ENCODE measurements at regions not wholly inside any gene's neighbourhood (a gene's known extent, or its start where the extent isn't known, plus 50 kb on each side); places are given as distances from the start of the nearest gene placed in this dataset.

DNA sequence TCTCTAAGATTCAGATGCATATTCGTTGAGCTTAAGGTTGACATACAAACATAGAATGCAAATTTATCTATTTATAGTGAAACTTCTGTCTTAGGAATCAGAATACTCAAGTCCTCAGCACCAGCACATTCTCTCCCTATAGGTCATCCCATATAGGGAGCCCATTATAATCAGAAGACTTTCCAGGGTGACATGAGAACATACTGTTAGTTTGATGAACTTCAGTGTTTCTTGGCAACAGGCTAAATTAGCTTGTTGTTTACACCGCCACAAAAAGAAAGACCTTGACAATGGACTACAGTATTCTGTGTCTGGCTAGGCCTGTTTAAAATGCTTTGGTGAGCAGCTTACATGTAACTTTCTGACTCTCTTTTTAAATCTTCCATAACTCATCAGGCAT lies 104.2 kb downstream of the TAF11L14 start:
- H3K4me3 Mint-ChIP-seq: no peak overlapping the region
- Histone ChIP-seq H3K9me2 (ENCODE audit: insufficient read depth) (no peaks in the 10 kb centered on the region), H3K4me1 (ENCODE audit: insufficient read depth) (no peaks in the 10 kb centered on the region), H3K27me3 (ENCODE audit: insufficient read depth) (no peaks in the 10 kb centered on the region), H3K27ac (ENCODE audit: low read depth) (no peak overlapping the region), H2AFZ (no peak overlapping the region), H4K20me1 (replicated peaks; ENCODE audit: insufficient read depth) (no peaks in the 10 kb centered on the region), H3F3A (replicated peaks; ENCODE audit: low read depth) (no peaks in the 10 kb centered on the region), H3K4me2 (no peak overlapping the region), H3K4me3 (no peak overlapping the region), H3K36me3 (ENCODE audit: insufficient read depth) (no peaks in the 10 kb centered on the region), H3K79me2 (replicated peaks; ENCODE audit: insufficient read depth) (no peaks in the 10 kb centered on the region)
- H3K36me3 Mint-ChIP-seq (ENCODE audit: low read depth): no peaks in the 10 kb centered on the region
- DNase-seq (ENCODE audit: low spot score): no peak
- TF ChIP-seq, protein P1, sequence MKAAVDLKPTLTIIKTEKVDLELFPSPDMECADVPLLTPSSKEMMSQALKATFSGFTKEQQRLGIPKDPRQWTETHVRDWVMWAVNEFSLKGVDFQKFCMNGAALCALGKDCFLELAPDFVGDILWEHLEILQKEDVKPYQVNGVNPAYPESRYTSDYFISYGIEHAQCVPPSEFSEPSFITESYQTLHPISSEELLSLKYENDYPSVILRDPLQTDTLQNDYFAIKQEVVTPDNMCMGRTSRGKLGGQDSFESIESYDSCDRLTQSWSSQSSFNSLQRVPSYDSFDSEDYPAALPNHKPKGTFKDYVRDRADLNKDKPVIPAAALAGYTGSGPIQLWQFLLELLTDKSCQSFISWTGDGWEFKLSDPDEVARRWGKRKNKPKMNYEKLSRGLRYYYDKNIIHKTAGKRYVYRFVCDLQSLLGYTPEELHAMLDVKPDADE (IDR thresholded peaks at IDR 0.05): no peak
- no peak for TF ChIP-seq ZNF114 (CRISPR knock-in tag; IDR thresholded peaks at IDR 0.05)
- no peak for TF ChIP-seq POLR2AphosphoS5 (IDR thresholded peaks at IDR 0.05; ENCODE audit: low read depth)
- TF ChIP-seq STAT1 (IDR thresholded peaks at IDR 0.05; ENCODE audit: unreplicated experiment): no peak
- no peak for TF ChIP-seq JUNB (IDR thresholded peaks at IDR 0.05; ENCODE audit: unreplicated experiment)
- no peak overlapping the region for H3K27ac Mint-ChIP-seq
- no peaks in the 10 kb centered on the region; the same call in 2 of the 3 replicates for H3K9me3 Mint-ChIP-seq
- no peaks in the 10 kb centered on the region for H3K27me3 Mint-ChIP-seq (ENCODE audit: insufficient read depth, low read depth, poor library complexity)
- H3K4me1 Mint-ChIP-seq: no peaks in the 10 kb centered on the region
- ATAC-seq: no peak

DNA sequence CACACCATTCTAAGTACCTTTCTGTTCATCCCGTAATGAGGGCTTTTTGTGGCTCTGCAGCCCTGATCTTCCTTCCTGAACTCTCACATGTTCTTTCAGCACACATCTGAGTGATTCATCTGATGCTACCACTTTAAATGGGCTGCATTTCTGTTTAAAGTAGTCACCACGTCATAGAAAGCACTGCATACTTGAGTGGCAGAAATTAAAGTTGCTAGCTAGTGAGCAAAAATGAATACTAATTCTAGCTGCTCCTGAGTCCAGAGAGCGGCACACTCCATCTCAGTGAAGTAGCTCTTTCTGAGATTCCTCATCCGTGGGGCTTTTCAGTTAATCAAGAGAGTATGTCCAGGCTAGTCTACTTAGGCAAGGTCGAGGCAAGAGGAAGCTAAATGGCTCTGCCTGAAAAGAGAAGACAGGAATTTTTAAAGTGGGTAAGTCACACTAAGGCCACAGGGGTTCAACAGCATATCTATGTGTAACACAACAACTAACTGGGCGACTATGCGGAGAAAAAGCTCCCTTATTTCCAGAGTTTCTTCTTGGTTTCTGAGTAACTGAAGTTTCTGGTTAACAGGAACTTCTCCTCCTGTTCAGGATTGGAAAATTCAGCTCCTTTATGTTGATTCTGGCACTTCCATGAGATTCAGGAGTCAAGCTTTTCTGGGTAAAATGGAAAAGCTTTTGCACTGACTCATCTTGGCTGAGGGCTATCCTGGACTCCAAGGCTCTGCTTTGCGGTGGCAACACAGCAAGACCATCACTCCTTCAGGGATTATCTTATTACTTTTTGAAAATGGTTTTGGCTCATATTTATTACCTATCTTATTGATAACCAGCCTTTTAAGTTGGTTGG lies 109.5 kb downstream of the TAF11L14 start:
- TF ChIP-seq NANOG (IDR thresholded peaks at IDR 0.05; ENCODE audit: borderline replicate concordance) (no peak), ZNF114 (CRISPR knock-in tag; IDR thresholded peaks at IDR 0.05) (no peak), ZNF331 (CRISPR knock-in tag; IDR thresholded peaks at IDR 0.05; ENCODE audit: low read depth) (no peak)
- H3K4me2 ChIP-seq: no peak overlapping the region
- DNase-seq (ENCODE audit: low spot score) (no peak), ATAC-seq (no peak)
- H3K27ac ChIP-seq (ENCODE audit: low read depth): no peak overlapping the region
- no peaks in the 10 kb centered on the region for H3K27me3 ChIP-seq (ENCODE audit: insufficient read depth)
- H3K4me3 ChIP-seq: no peak overlapping the region
- Mint-ChIP-seq H3K27ac (no peak overlapping the region), H3K36me3 (ENCODE audit: low read depth) (no peaks in the 10 kb centered on the region), H3K27me3 (ENCODE audit: insufficient read depth, low read depth, poor library complexity) (no peaks in the 10 kb centered on the region), H3K4me3 (no peak overlapping the region), H3K9me3 (no peaks in the 10 kb centered on the region), H3K4me1 (no peaks in the 10 kb centered on the region; the same call in 2 of the 3 replicates)
- H2AFZ ChIP-seq: peak overlapping the region; percentile 90; the same call in 1 of the 2 replicates
- H3K9me2 ChIP-seq (ENCODE audit: insufficient read depth): peaks cover 2% of the 10 kb centered on the region; the same call in 1 of the 2 replicates
- H3F3A ChIP-seq (replicated peaks; ENCODE audit: low read depth): no peaks in the 10 kb centered on the region
- H4K20me1 ChIP-seq (replicated peaks; ENCODE audit: insufficient read depth): no peaks in the 10 kb centered on the region
- H3K36me3 ChIP-seq (ENCODE audit: insufficient read depth): no peaks in the 10 kb centered on the region
- no peaks in the 10 kb centered on the region for H3K79me2 ChIP-seq (replicated peaks; ENCODE audit: insufficient read depth)
- H3K4me1 ChIP-seq (ENCODE audit: insufficient read depth): no peaks in the 10 kb centered on the region

DNA sequence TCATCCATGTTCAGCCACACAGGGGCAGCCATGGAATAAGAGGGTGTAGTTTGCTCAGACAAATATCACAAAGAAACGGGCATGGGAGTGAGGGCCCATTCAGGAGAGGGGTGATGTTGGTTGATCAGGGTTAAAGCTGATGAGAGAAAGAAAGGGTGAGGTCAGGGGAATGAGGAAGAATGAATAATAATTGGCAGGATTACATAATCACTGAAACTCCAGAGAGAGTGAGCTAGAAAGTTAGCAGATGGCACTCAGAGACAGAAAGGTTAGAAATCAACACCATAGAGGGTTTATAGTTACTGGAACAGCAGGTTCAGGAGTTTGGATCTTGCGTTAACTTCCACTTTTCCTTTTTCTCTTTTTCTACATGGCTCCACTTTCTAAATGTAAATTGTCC lies 113.9 kb downstream of the TAF11L14 start:
- Histone ChIP-seq H3K27me3 (ENCODE audit: insufficient read depth) (no peaks in the 10 kb centered on the region), H3K27ac (ENCODE audit: low read depth) (no peak overlapping the region), H3K4me1 (ENCODE audit: insufficient read depth) (no peaks in the 10 kb centered on the region), H2AFZ (no peak overlapping the region), H3K4me3 (no peak overlapping the region), H3F3A (replicated peaks; ENCODE audit: low read depth) (no peaks in the 10 kb centered on the region), H3K4me2 (no peak overlapping the region), H3K9me2 (ENCODE audit: insufficient read depth) (peaks cover 2% of the 10 kb centered on the region; the same call in 1 of the 2 replicates), H3K36me3 (ENCODE audit: insufficient read depth) (no peaks in the 10 kb centered on the region), H4K20me1 (replicated peaks; ENCODE audit: insufficient read depth) (no peaks in the 10 kb centered on the region), H3K79me2 (replicated peaks; ENCODE audit: insufficient read depth) (no peaks in the 10 kb centered on the region)
- H3K4me3 Mint-ChIP-seq: no peak overlapping the region
- DNase-seq (ENCODE audit: low spot score): no peak
- peaks cover 1% of the 10 kb centered on the region for H3K27me3 Mint-ChIP-seq (ENCODE audit: insufficient read depth, low read depth, poor library complexity)
- H3K27ac Mint-ChIP-seq: no peak overlapping the region
- no peaks in the 10 kb centered on the region for H3K9me3 Mint-ChIP-seq
- TF ChIP-seq, protein P2, sequence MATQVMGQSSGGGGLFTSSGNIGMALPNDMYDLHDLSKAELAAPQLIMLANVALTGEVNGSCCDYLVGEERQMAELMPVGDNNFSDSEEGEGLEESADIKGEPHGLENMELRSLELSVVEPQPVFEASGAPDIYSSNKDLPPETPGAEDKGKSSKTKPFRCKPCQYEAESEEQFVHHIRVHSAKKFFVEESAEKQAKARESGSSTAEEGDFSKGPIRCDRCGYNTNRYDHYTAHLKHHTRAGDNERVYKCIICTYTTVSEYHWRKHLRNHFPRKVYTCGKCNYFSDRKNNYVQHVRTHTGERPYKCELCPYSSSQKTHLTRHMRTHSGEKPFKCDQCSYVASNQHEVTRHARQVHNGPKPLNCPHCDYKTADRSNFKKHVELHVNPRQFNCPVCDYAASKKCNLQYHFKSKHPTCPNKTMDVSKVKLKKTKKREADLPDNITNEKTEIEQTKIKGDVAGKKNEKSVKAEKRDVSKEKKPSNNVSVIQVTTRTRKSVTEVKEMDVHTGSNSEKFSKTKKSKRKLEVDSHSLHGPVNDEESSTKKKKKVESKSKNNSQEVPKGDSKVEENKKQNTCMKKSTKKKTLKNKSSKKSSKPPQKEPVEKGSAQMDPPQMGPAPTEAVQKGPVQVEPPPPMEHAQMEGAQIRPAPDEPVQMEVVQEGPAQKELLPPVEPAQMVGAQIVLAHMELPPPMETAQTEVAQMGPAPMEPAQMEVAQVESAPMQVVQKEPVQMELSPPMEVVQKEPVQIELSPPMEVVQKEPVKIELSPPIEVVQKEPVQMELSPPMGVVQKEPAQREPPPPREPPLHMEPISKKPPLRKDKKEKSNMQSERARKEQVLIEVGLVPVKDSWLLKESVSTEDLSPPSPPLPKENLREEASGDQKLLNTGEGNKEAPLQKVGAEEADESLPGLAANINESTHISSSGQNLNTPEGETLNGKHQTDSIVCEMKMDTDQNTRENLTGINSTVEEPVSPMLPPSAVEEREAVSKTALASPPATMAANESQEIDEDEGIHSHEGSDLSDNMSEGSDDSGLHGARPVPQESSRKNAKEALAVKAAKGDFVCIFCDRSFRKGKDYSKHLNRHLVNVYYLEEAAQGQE (IDR thresholded peaks at IDR 0.05; ENCODE audit: unreplicated experiment): no peak
- TF ChIP-seq ZNF331 (CRISPR knock-in tag; IDR thresholded peaks at IDR 0.05; ENCODE audit: low read depth) (no peak), ZNF114 (CRISPR knock-in tag; IDR thresholded peaks at IDR 0.05) (no peak), STAT1 (IDR thresholded peaks at IDR 0.05; ENCODE audit: unreplicated experiment) (no peak), EZH2phosphoT487 (IDR thresholded peaks at IDR 0.05; ENCODE audit: unreplicated experiment) (no peak), EZH2 (IDR thresholded peaks at IDR 0.05; ENCODE audit: low read depth, unreplicated experiment) (no peak), CREB1 (CRISPR knock-in tag; IDR thresholded peaks at IDR 0.05; ENCODE audit: low read depth) (no peak)
- H3K36me3 Mint-ChIP-seq (ENCODE audit: low read depth): no peaks in the 10 kb centered on the region
- no peaks in the 10 kb centered on the region; the same call in 2 of the 3 replicates for H3K4me1 Mint-ChIP-seq
- ATAC-seq: no peak
